Aorta (tissue), 5 donors: ENCODE measurements at regions not wholly inside any gene's neighbourhood (a gene's known extent, or its start where the extent isn't known, plus 50 kb on each side); places are given as distances from the start of the nearest gene placed in this dataset.
A peak's percentile ranks its signal among the peaks of the same experiment; 100 is the strongest.

ENCODE experiments used
- ATAC-seq: fragments of 200-7000 bp; cut with Tn5 transposase; one replicate; pipeline ENCODE4 v1.9.1; 2022; ENCODE audit warnings: moderate library complexity; ENCODE audit not compliant: low FRiP score
- DNase-seq, 2 donors: peaks; one replicate each; pipeline ENCODE4 v3.0.0-alpha.2; 2020
- H3K27ac ChIP-seq, 2 donors: one replicate each; pipeline ENCODE4 v1.5.1; 2013; ENCODE audit warnings: low read length in 2 of 2, mild to moderate bottlenecking in 2 of 2, moderate library complexity in 2 of 2, control low read depth in 1 of 2, inconsistent platforms in 1 of 2, low read depth in 1 of 2
- H3K27me3 ChIP-seq, 2 donors: one replicate each; pipeline ENCODE4 v1.6.1; 2013; ENCODE audit warnings: control low read depth in 1 of 2, low read length in 1 of 2, mild to moderate bottlenecking in 1 of 2, moderate library complexity in 1 of 2; ENCODE audit not compliant: insufficient read depth in 2 of 2, control insufficient read depth in 1 of 2
- H3K36me3 ChIP-seq, 2 donors: one replicate each; pipeline ENCODE4 v1.6.1; 2013; ENCODE audit warnings: control low read depth in 1 of 2, low read length in 1 of 2, mild to moderate bottlenecking in 1 of 2; ENCODE audit not compliant: insufficient read depth in 2 of 2, control insufficient read depth in 1 of 2
- H3K4me1 ChIP-seq, 2 donors: one replicate each; pipeline ENCODE4 v1.6.1; 2013; ENCODE audit warnings: low read length in 2 of 2, control low read depth in 1 of 2, mild to moderate bottlenecking in 1 of 2, moderate library complexity in 1 of 2; ENCODE audit not compliant: insufficient read depth in 2 of 2, control insufficient read depth in 1 of 2
- H3K4me3 ChIP-seq, 2 donors: one replicate each; pipeline ENCODE4 v1.5.1; 2013; ENCODE audit warnings: low read length in 2 of 2, control low read depth in 1 of 2, mild to moderate bottlenecking in 1 of 2
- H3K9me3 ChIP-seq: one replicate; pipeline ENCODE4 v1.6.1; 2013; ENCODE audit warnings: mild to moderate bottlenecking, low read length; ENCODE audit not compliant: control insufficient read depth
- WGBS, 2 donors: extraction: QIAGEN DNeasy Blood & Tissue Kit; methylation state at CpG; one replicate each; pipeline ENCODE4 v1.1.7; 2013; 5-methylcytosine and 5-hydroxymethylcytosine counted together
- intact Hi-C, 2 donors: fragments of 100-400 bp; cut with DNase I; formaldehyde crosslinking; loops; one replicate each; pipeline versions ENCODE4 v1.14.2 to v1.15.0; 2022
- donor health status: healthy with polysubstance abuse.
- donor health status: Bipolar disorder and iron deficiency.
- donor health status: DM: no; HTN: no; CAD: no.
- donor health status: DM: no; HTN: no; CAD: no.
- donor health status: DM: yes; HTN: yes; CAD: no.

GRCh38 chr9:110086537-110086936 lies 121.4 kb downstream of the C9orf152 start:
- no peak overlapping the region for H3K27ac ChIP-seq
- no peak overlapping the region for H3K4me3 ChIP-seq
- H3K4me1 ChIP-seq: peaks cover 4 to 9% of the 10 kb centered on the region in 2 donors
- DNase-seq: no peak
- H3K27me3 ChIP-seq: no peaks in the 10 kb centered on the region
- intact Hi-C loops: no loop called here
- H3K9me3 ChIP-seq: no peaks in the 10 kb centered on the region
- 94 to 96% methylated on average over 1 of the region's 1 CpG for WGBS, 2 donors
- H3K36me3 ChIP-seq: peaks cover 0 to 3% of the 10 kb centered on the region in 2 donors
- ATAC-seq: no peak

- Histone ChIP-seq H3K9me3 (no peaks in the 10 kb centered on the region), H3K4me1 (peaks cover 0 to 7% of the 10 kb centered on the region in 2 donors), H3K36me3 (peaks cover 0 to 3% of the 10 kb centered on the region in 2 donors), H3K4me3 (no peak overlapping the region), H3K27ac (no peak overlapping the region), H3K27me3 (no peaks in the 10 kb centered on the region)
- WGBS, 2 donors: 58 to 67% methylated on average over 2 of the region's 2 CpGs
- intact Hi-C loops: no loop called here
- no peak for DNase-seq
- no peak for ATAC-seq
Observed at GRCh38 chr9:110087605-110088004, 120.4 kb downstream of the C9orf152 start.

GRCh38 chr9:110088099-110088498 lies 119.9 kb downstream of the C9orf152 start:
- Histone ChIP-seq H3K9me3 (no peaks in the 10 kb centered on the region), H3K27me3 (no peaks in the 10 kb centered on the region), H3K4me3 (no peak overlapping the region), H3K27ac (no peak overlapping the region), H3K4me1 (peaks cover 0 to 7% of the 10 kb centered on the region in 2 donors), H3K36me3 (peaks cover 0 to 3% of the 10 kb centered on the region in 2 donors)
- DNase-seq: no peak
- no peak for ATAC-seq
- intact Hi-C loops: no loop called here

- no peak overlapping the region for H3K4me3 ChIP-seq
- no peak overlapping the region for H3K27ac ChIP-seq
- peaks cover 0 to 3% of the 10 kb centered on the region in 2 donors for H3K36me3 ChIP-seq
- WGBS, 2 donors: 71 to 76% methylated on average over 12 of the region's 12 CpGs
- no peaks in the 10 kb centered on the region for H3K9me3 ChIP-seq
- DNase-seq (no peak), ATAC-seq (no peak)
- intact Hi-C loops: no loop called here
- peaks cover 5 to 11% of the 10 kb centered on the region in 2 donors for H3K4me1 ChIP-seq
- H3K27me3 ChIP-seq: no peaks in the 10 kb centered on the region
Observed at GRCh38 chr9:110089681-110090370, 118.1 kb downstream of the C9orf152 start.

- H3K9me3 ChIP-seq: no peaks in the 10 kb centered on the region
- no peak overlapping the region for H3K4me3 ChIP-seq
- 93% methylated on average over 5 of the region's 5 CpGs for WGBS, 2 donors
- DNase-seq: no peak
- no peaks in the 10 kb centered on the region for H3K27me3 ChIP-seq
- no peak for ATAC-seq
- peaks cover 12 to 17% of the 10 kb centered on the region in 2 donors for H3K4me1 ChIP-seq
- H3K27ac ChIP-seq: no peak overlapping the region
- intact Hi-C loops: no loop called here
- no peaks in the 10 kb centered on the region for H3K36me3 ChIP-seq
Observed at GRCh38 chr9:110092792-110093191, 115.2 kb downstream of the C9orf152 start.

- Histone ChIP-seq H3K36me3 (no peaks in the 10 kb centered on the region), H3K27me3 (no peaks in the 10 kb centered on the region), H3K27ac (no peak overlapping the region), H3K9me3 (no peaks in the 10 kb centered on the region), H3K4me3 (no peak overlapping the region), H3K4me1 (peaks cover 12 to 17% of the 10 kb centered on the region in 2 donors)
- DNase-seq (no peak), ATAC-seq (no peak)
- intact Hi-C loops: no loop called here
- WGBS, 2 donors: 86 to 90% methylated on average over 2 of the region's 2 CpGs
Observed at GRCh38 chr9:110093417-110093816, 114.5 kb downstream of the C9orf152 start.

GRCh38 chr9:110093871-110094270 lies 114.1 kb downstream of the C9orf152 start:
- 97 to 99% methylated on average over 4 of the region's 4 CpGs for WGBS, 2 donors
- H3K4me1 ChIP-seq: peaks cover 11 to 17% of the 10 kb centered on the region in 2 donors
- H3K27ac ChIP-seq: no peak overlapping the region
- H3K4me3 ChIP-seq: no peak overlapping the region
- no peaks in the 10 kb centered on the region for H3K36me3 ChIP-seq
- ATAC-seq: no peak
- H3K27me3 ChIP-seq: no peaks in the 10 kb centered on the region
- no peak for DNase-seq
- intact Hi-C loops: no loop called here
- no peaks in the 10 kb centered on the region for H3K9me3 ChIP-seq

- Histone ChIP-seq H3K9me3 (no peaks in the 10 kb centered on the region), H3K4me3 (no peak overlapping the region), H3K36me3 (no peaks in the 10 kb centered on the region), H3K27ac (peak overlapping the region; percentile 3 to 69), H3K4me1 (peaks cover 14 to 17% of the 10 kb centered on the region in 2 donors), H3K27me3 (no peaks in the 10 kb centered on the region)
- WGBS, 2 donors: 4 to 14% methylated on average over 2 of the region's 2 CpGs
- ATAC-seq: peak; percentile 31
- no peak for DNase-seq
- intact Hi-C loops: no loop called here
Observed at GRCh38 chr9:110095161-110095595, 112.8 kb downstream of the C9orf152 start.

GRCh38 chr9:110095776-110096175 lies 112.2 kb downstream of the C9orf152 start:
- DNase-seq (no peak), ATAC-seq (no peak)
- intact Hi-C loops: no loop called here
- no peaks in the 10 kb centered on the region for H3K9me3 ChIP-seq
- H3K36me3 ChIP-seq: no peaks in the 10 kb centered on the region
- peaks cover 16 to 17% of the 10 kb centered on the region in 2 donors for H3K4me1 ChIP-seq
- no peaks in the 10 kb centered on the region for H3K27me3 ChIP-seq
- 88 to 92% methylated on average over 2 of the region's 2 CpGs for WGBS, 2 donors
- H3K27ac ChIP-seq: peak overlapping the region in 1 of 2 donors; percentile 69
- no peak overlapping the region for H3K4me3 ChIP-seq
